ENCODE measurements at regions not wholly inside any gene's neighbourhood (a gene's known extent, or its start where the extent isn't known, plus 50 kb on each side); places are given as distances from the start of the nearest gene placed in this dataset.

DNA sequence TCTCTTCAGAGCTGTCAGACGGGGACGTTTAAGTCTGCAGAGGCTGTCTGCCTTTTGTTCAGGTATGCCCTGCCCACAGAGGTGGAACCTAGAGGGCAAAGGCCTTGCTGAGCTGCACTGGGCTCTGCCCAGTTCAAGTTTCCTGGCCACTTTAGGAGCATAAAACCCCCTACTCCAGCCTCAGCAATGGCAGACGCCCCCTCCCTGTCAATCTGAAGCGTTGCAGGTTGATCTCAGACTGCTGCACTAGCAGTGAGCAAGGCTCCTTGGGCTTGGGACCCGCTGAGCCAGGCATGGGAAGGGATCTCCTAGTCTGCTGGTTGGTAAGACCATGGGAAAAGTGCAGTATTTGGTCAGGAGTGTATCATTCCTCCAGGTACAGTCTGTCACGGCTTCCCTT is 66.6 kb upstream of the TP53I11 start:
- Histone ChIP-seq H3K27me3 (no peaks in the 10 kb centered on the region), H3K4me3 (no peak overlapping the region), H3K9me3 (no peaks in the 10 kb centered on the region), H3K4me1 (no peaks in the 10 kb centered on the region), H3K9ac (ENCODE audit: low read depth in 2 of 2, low read length in 2 of 2) (no peak overlapping the region), H3K36me3 (no peaks in the 10 kb centered on the region), H3K27ac (no peak overlapping the region)
- TF ChIP-seq CTCF (IDR thresholded peaks at IDR 0.05), result no peak
- intact Hi-C loops (cut with DNase I), result no loop called here
- DNase-seq, result no peak

DNA sequence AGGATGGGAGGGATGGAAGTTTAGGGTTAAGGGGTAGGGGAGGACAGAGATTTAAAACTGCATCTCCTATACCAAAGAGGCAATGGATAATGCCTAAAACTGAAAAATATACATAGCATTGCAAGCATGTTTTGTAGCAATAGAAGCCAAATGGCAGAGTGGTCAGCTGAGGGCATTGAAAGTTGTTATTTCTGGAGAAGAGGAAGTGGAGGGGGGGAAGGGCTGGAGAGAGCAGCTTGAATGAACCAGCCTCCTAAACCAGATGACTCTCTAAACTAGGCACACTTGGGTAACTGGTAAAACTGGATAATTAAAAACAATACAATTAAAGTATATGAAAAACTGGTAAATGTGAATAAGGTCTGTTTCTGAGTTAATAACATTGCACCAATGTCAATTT is 70.3 kb upstream of the TP53I11 start:
- no peaks in the 10 kb centered on the region for H3K36me3 ChIP-seq
- TF ChIP-seq CTCF (IDR thresholded peaks at IDR 0.05), result no peak

DNA sequence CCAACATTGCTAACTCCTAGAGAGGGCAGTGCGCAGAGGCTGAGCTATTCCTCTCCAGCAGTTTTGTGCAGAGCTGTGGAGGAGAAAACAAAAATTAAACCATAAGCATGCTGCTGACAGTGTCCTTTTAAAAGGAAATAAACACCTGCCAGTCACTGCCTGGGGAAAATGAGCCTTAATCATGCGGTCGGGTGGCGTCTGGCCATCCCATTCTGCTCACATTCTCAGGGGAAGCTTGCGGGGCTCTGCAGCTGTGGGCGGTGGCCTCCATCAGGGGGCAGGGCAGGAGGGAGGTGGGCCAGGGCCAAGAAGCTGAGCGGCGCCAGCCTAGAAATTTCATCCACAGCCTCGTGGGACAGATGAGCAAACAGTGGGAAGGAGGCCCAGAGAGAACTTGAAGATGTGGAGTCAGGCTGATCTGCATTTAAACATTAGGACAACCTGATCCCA is 71.0 kb upstream of the TP53I11 start:
- Histone ChIP-seq H3K27me3 (no peaks in the 10 kb centered on the region), H3K9ac (ENCODE audit: low read depth in 2 of 2, low read length in 2 of 2) (peak overlapping the region in 1 of 2 donors; percentile 18), H3K9me3 (no peaks in the 10 kb centered on the region), H3K4me3 (no peak overlapping the region), H3K27ac (no peak overlapping the region), H3K36me3 (no peaks in the 10 kb centered on the region), H3K4me1 (no peaks in the 10 kb centered on the region)
- no peak for TF ChIP-seq CTCF (IDR thresholded peaks at IDR 0.05)
- intact Hi-C loops (cut with DNase I), result no loop called here
- peak; percentile 49 for DNase-seq

More for the DNA sequence above, 70.3 kb upstream of the TP53I11 start:
- Histone ChIP-seq H3K27me3 (no peaks in the 10 kb centered on the region), H3K9ac (ENCODE audit: low read depth in 2 of 2, low read length in 2 of 2) (no peak overlapping the region), H3K4me3 (no peak overlapping the region), H3K9me3 (no peaks in the 10 kb centered on the region), H3K27ac (no peak overlapping the region), H3K4me1 (no peaks in the 10 kb centered on the region)
- no peak for DNase-seq
- intact Hi-C loops (cut with DNase I), result no loop called here

- TF ChIP-seq CTCF (IDR thresholded peaks at IDR 0.05), result no peak
- no peaks in the 10 kb centered on the region for H3K36me3 ChIP-seq
- H3K9me3 ChIP-seq, result no peaks in the 10 kb centered on the region
- H3K4me3 ChIP-seq, result no peak overlapping the region
- no peaks in the 10 kb centered on the region for H3K4me1 ChIP-seq
- no peaks in the 10 kb centered on the region for H3K27me3 ChIP-seq
- H3K27ac ChIP-seq, result no peak overlapping the region
- no peak overlapping the region for H3K9ac ChIP-seq (ENCODE audit: low read depth in 2 of 2, low read length in 2 of 2)
- DNase-seq, result no peak
- intact Hi-C loops (cut with DNase I), result no loop called here
Measured at GRCh38 chr11:45022294-45023064, 71.8 kb upstream of the TP53I11 start.

- Histone ChIP-seq H3K4me3 (no peak overlapping the region), H3K4me1 (no peaks in the 10 kb centered on the region), H3K9me3 (no peaks in the 10 kb centered on the region), H3K36me3 (no peaks in the 10 kb centered on the region), H3K9ac (ENCODE audit: low read depth in 2 of 2, low read length in 2 of 2) (no peak overlapping the region), H3K27me3 (no peaks in the 10 kb centered on the region), H3K27ac (no peak overlapping the region)
- intact Hi-C loops (cut with DNase I), result no loop called here
- no peak for TF ChIP-seq CTCF (IDR thresholded peaks at IDR 0.05)
- DNase-seq, result no peak
Measured at GRCh38 chr11:45023065-45023365, 72.3 kb upstream of the TP53I11 start.
